SK-N-SH (cell line): ENCODE measurements at regions not wholly inside any gene's neighbourhood (a gene's known extent, or its start where the extent isn't known, plus 50 kb on each side); places are given as distances from the start of the nearest gene placed in this dataset.

Source experiments
- CTCF ChIA-PET: fragments of 300-600, 350-600 bp; formaldehyde crosslinking; extraction: SDS; loops from one replicate; lab custom pipeline; 2021; lab: Yijun Ruan, JAX
- POLR2A ChIA-PET: fragments of 350-600 bp; sonication (Branson Sonifier 250); formaldehyde crosslinking; extraction: SDS; loops from one replicate; lab custom pipeline; 2020; ENCODE audit warnings: antibody characterized with exemption, inconsistent platforms; lab: Yijun Ruan, JAX
- DNase-seq: peaks from one replicate; pipeline ENCODE4 v3.0.0; 2012
- H2AFZ ChIP-seq: fragments of 200-600 bp; sonication (generic); 2 replicates; pipeline ENCODE4 v1.8.1; 2016; ENCODE audit warnings: antibody characterized with exemption, mild to moderate bottlenecking, low read depth
- H3F3A ChIP-seq: fragments of 200-600 bp; sonication (generic); replicated peaks from 2 replicates; pipeline ENCODE3; 2016; ENCODE audit warnings: antibody characterized with exemption, mild to moderate bottlenecking; ENCODE audit not compliant: insufficient read depth
- H3K27ac ChIP-seq, 2 experiments: fragments of 200-500 bp in 1 of 2; fragments of 200-600 bp in 1 of 2; sonication (Bioruptor generic) in 1 of 2; sonication (generic), shearing (Covaris generic) in 1 of 2; 2 replicates each; pipeline versions ENCODE4 v1.5.1 to v1.6.1; 2014 to 2016; ENCODE audit warnings: low read depth in 2 of 2, inconsistent platforms in 1 of 2, low read length in 1 of 2, mild to moderate bottlenecking in 1 of 2, mixed read lengths in 1 of 2
- H3K27me3 ChIP-seq: fragments of 200-600 bp; sonication (generic), shearing (Covaris generic); 2 replicates; pipeline ENCODE4 v1.6.1; 2016; ENCODE audit warnings: mixed run types; ENCODE audit not compliant: insufficient read depth
- H3K36me3 ChIP-seq, 2 experiments: fragments of 200-500 bp in 1 of 2; fragments of 200-600 bp in 1 of 2; sonication (Bioruptor generic) in 1 of 2; sonication (generic) in 1 of 2; replicated peaks in 1 of 2; 2 replicates each; pipeline versions ENCODE3 to v1.5.1; 2014 to 2016; ENCODE audit warnings: low read length in 1 of 2, mild to moderate bottlenecking in 1 of 2; ENCODE audit not compliant: insufficient read depth in 2 of 2, control insufficient read depth in 1 of 2
- H3K4me1 ChIP-seq, 2 experiments: fragments of 200-500 bp in 1 of 2; fragments of 200-600 bp in 1 of 2; sonication (Bioruptor generic) in 1 of 2; sonication (generic), shearing (Covaris generic) in 1 of 2; 2 replicates each; pipeline versions ENCODE4 v1.5.1 to v1.6.1; 2014 to 2016; ENCODE audit warnings: low read depth in 1 of 2, low read length in 1 of 2, mixed run types in 1 of 2; ENCODE audit not compliant: insufficient read depth in 2 of 2, control insufficient read depth in 1 of 2
- H3K4me2 ChIP-seq: fragments of 200-600 bp; sonication (generic), shearing (Covaris generic); 2 replicates; pipeline ENCODE4 v1.6.1; 2017; ENCODE audit warnings: mixed run types
- H3K4me3 ChIP-seq, 2 experiments: fragments of 200-500 bp in 1 of 2; fragments of 200-600 bp in 1 of 2; sonication (Bioruptor generic) in 1 of 2; sonication (generic), shearing (Covaris generic) in 1 of 2; 2 replicates each; pipeline versions ENCODE4 v1.5.1 to v1.8.1; 2014 to 2016; ENCODE audit warnings: low read depth in 2 of 2, inconsistent platforms in 1 of 2, low read length in 1 of 2, mild to moderate bottlenecking in 1 of 2, mixed read lengths in 1 of 2, moderate library complexity in 1 of 2
- H3K79me2 ChIP-seq: fragments of 200-600 bp; sonication (generic); 2 replicates; pipeline ENCODE4 v1.8.1; 2017; ENCODE audit warnings: mild to moderate bottlenecking; ENCODE audit not compliant: insufficient read depth
- H3K9ac ChIP-seq: fragments of 200-600 bp; sonication (generic); 2 replicates; pipeline ENCODE4 v1.6.1; 2017; ENCODE audit warnings: mixed run types
- H3K9me2 ChIP-seq: fragments of 200-600 bp; sonication (generic); 2 replicates; pipeline ENCODE4 v1.6.1; 2017; ENCODE audit warnings: mixed run types
- H3K9me3 ChIP-seq: fragments of 200-600 bp; sonication (generic); 2 replicates; pipeline ENCODE4 v1.6.1; 2017; ENCODE audit warnings: mixed run types, mild to moderate bottlenecking, moderate library complexity
- H4K20me1 ChIP-seq: fragments of 200-600 bp; sonication (generic); 2 replicates; pipeline ENCODE4 v1.6.1; 2017; ENCODE audit warnings: mild to moderate bottlenecking, mixed run types; ENCODE audit not compliant: insufficient read depth
- CHD2 ChIP-seq: fragments of 150-350 bp; IDR thresholded peaks from 2 replicates; pipeline ENCODE4 v1.6.1; 2018; ENCODE audit warnings: low read length; ENCODE audit not compliant: partially characterized antibody
- EP300 ChIP-seq, 2 experiments: IDR thresholded peaks; 2 replicates each; pipeline versions ENCODE4 v1.4.0 to v1.6.1; 2012; ENCODE audit warnings: borderline replicate concordance in 1 of 2, low read depth in 1 of 2, low read length in 1 of 2
- FOXJ3 ChIP-seq: sonication (generic); formaldehyde crosslinking; IDR thresholded peaks from 2 replicates; pipeline ENCODE4 v1.5.1; 2020; ENCODE audit warnings: mild to moderate bottlenecking, missing genetic modification reagents
- FOXM1 ChIP-seq: IDR thresholded peaks from 2 replicates; pipeline ENCODE4 v1.4.0; 2012; ENCODE audit warnings: low read depth, mild to moderate bottlenecking
- GATA2 ChIP-seq: sonication (generic); formaldehyde crosslinking; IDR thresholded peaks from 2 replicates; pipeline ENCODE4 v1.5.0; 2020; ENCODE audit warnings: mild to moderate bottlenecking, missing genetic modification reagents
- JUND ChIP-seq: IDR thresholded peaks from 2 replicates; pipeline ENCODE4 v1.4.0; 2012
- MEF2A ChIP-seq: IDR thresholded peaks from 2 replicates; pipeline ENCODE4 v1.4.0; 2012; ENCODE audit warnings: low read depth, borderline replicate concordance
- MXI1 ChIP-seq: IDR thresholded peaks from 2 replicates; pipeline ENCODE4 v1.6.1; 2012; ENCODE audit warnings: mild to moderate bottlenecking, low read depth, low read length, improper control_type of control experiment
- NFIC ChIP-seq: IDR thresholded peaks from 2 replicates; pipeline ENCODE4 v1.4.0; 2012; ENCODE audit warnings: borderline replicate concordance
- NRF1 ChIP-seq: IDR thresholded peaks from 2 replicates; pipeline ENCODE4 v1.6.1; 2012; ENCODE audit warnings: low read depth, mild to moderate bottlenecking, low read length
- PBX3 ChIP-seq: IDR thresholded peaks from 2 replicates; pipeline ENCODE4; 2012
- POLR2AphosphoS5 ChIP-seq: IDR thresholded peaks from 2 replicates; pipeline ENCODE4 v1.6.1; 2012; ENCODE audit warnings: low read depth, low read length
- RFX5 ChIP-seq: IDR thresholded peaks from 2 replicates; pipeline ENCODE4 v1.6.1; 2012; ENCODE audit warnings: mild to moderate bottlenecking, improper control_type of control experiment, low read length
- RXRA ChIP-seq: IDR thresholded peaks from 2 replicates; pipeline ENCODE4 v1.4.0; 2012; ENCODE audit warnings: low read depth, mild to moderate bottlenecking, borderline replicate concordance
- SIN3A ChIP-seq: IDR thresholded peaks from 2 replicates; pipeline ENCODE4 v1.6.1; 2012; ENCODE audit warnings: low read depth, mild to moderate bottlenecking, low read length, moderate library complexity, borderline replicate concordance
- SMC3 ChIP-seq: IDR thresholded peaks from 2 replicates; pipeline ENCODE4 v1.6.1; 2012; ENCODE audit warnings: low read depth, low read length, improper control_type of control experiment
- YY1 ChIP-seq: IDR thresholded peaks from 2 replicates; pipeline ENCODE4 v1.4.0; 2012; ENCODE audit warnings: low read depth, mild to moderate bottlenecking
- WGBS: methylation state at CpG from one replicate; pipeline ENCODE4 v1.1.6; 2017; ENCODE audit warnings: low lambda C conversion rate; 5-methylcytosine and 5-hydroxymethylcytosine counted together

DNA sequence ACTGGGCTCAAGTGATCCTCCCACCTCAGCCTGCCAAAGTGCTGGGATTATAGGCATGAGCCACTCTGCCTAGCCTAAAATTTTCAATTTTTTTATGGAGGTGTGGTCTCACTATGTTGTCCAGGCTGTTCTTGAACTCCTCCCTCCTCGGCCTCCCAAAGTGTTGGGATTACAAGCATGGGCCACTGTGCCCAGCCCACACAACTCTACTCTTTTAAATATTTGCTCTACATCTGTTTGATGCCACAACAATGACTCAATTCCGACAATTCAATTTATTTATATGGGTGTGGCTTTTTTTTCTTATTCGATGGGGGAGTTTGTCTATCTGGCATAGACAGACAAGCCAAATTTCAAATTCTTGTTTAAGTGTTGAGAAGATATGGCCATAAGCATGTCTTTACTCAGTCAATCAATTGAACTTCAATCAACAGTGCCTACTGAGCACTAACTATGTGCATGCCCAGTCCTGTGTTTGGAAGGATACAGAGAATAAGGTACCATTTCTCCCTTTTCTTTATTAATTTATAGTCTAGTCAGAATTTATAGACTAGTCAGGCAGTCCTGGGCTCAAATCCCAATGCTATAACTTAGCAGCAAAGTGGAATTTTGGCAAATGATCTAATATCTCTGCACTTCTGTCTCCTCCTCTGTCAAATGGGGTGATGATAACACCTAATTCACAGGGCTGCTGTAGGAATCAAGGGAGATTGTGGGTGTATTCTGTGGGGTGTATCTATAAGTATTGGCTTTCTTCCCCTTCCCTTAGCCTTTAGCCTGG lies 54.6 kb upstream of the PIAS1 start (continued):
- no peak for TF ChIP-seq RXRA
- no peak for TF ChIP-seq GATA2

GRCh38 chr15:68000754-68001153 lies 53.4 kb upstream of the PIAS1 start:
- Histone ChIP-seq H2AFZ (no peak overlapping the region), H3K9me2 (no peaks in the 10 kb centered on the region), H3K4me1 (peaks cover 3 to 8% of the 10 kb centered on the region in 2 experiments; a peak in 3 of 4 replicates), H3F3A (no peaks in the 10 kb centered on the region), H3K4me2 (no peak overlapping the region), H3K27ac (no peak overlapping the region), H3K36me3 (no peaks in the 10 kb centered on the region), H3K9me3 (no peaks in the 10 kb centered on the region), H3K9ac (no peak overlapping the region), H3K27me3 (no peaks in the 10 kb centered on the region; the same call in 1 of the 2 replicates), H4K20me1 (no peaks in the 10 kb centered on the region), H3K4me3 (no peak overlapping the region), H3K79me2 (no peaks in the 10 kb centered on the region)
- no peak for DNase-seq
- ChIA-PET POLR2A (no interaction called here), CTCF (no interaction called here)
- TF ChIP-seq CHD2 (no peak), JUND (no peak), MXI1 (no peak), MEF2A (no peak), EP300 (IDR thresholded peaks at IDR 0.05; ENCODE audit: borderline replicate concordance in 1 of 2, low read depth in 1 of 2, low read length in 1 of 2) (no peak), YY1 (no peak)

DNA sequence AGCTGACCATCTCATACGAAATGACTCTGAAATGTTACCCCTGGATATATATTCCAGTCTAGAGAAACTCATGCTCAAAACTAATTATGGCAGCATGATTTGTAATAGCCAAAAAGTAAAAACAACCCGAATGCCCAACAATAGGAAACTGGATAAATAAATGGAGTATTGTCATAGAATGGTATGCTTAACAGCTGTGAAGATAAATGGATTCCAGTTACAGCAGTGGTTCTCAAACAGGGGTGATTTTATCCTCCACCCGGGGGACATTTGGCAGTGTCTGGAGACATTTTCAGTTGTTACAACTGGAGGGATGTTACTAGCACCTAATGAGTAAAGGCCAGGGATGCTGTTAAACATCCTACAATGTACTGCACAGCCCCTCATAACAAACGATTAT lies 52.3 kb upstream of the PIAS1 start:
- 61% methylated on average over 4 of the region's 4 CpGs for WGBS
- H3K4me1 ChIP-seq = peaks cover 3 to 8% of the 10 kb centered on the region in 2 experiments; a peak in 3 of 4 replicates
- no peak for DNase-seq
- CTCF ChIA-PET = no interaction called here
- H3F3A ChIP-seq = no peaks in the 10 kb centered on the region
- TF ChIP-seq EP300 (IDR thresholded peaks at IDR 0.05; ENCODE audit: borderline replicate concordance in 1 of 2, low read depth in 1 of 2, low read length in 1 of 2) (no peak), SMC3 (no peak), MEF2A (no peak), SIN3A (no peak), PBX3 (no peak), NRF1 (no peak), NFIC (no peak), FOXJ3 (no peak), POLR2AphosphoS5 (no peak), RFX5 (no peak), CHD2 (no peak), FOXM1 (no peak)
- TF ChIP-seq, all 33 proteins: peak for 0
- Histone ChIP-seq H3K36me3 (no peaks in the 10 kb centered on the region), H3K27me3 (no peaks in the 10 kb centered on the region; the same call in 1 of the 2 replicates), H4K20me1 (no peaks in the 10 kb centered on the region), H2AFZ (no peak overlapping the region), H3K4me3 (no peak overlapping the region), H3K9ac (no peak overlapping the region), H3K4me2 (no peak overlapping the region), H3K27ac (no peak overlapping the region), H3K9me3 (no peaks in the 10 kb centered on the region), H3K9me2 (no peaks in the 10 kb centered on the region), H3K79me2 (no peaks in the 10 kb centered on the region)
- POLR2A ChIA-PET = no interaction called here
